SKM-1 (cell line): ENCODE measurements at regions not wholly inside any gene's neighbourhood (a gene's known extent, or its start where the extent isn't known, plus 50 kb on each side); places are given as distances from the start of the nearest gene placed in this dataset.

Source experiments
- DNase-seq: peaks from one replicate; lab custom pipeline; 2025; ENCODE audit not compliant: unreplicated experiment; lab: John Stamatoyannopoulos, UW

- no peak for DNase-seq
Measured at GRCh38 chrX:63884821-63885790, 100.1 kb upstream of the ARHGEF9 start.

- no peak for DNase-seq
Measured at GRCh38 chrX:63869506-63869905, 84.5 kb upstream of the ARHGEF9 start.

GRCh38 chrX:63855896-63856295 is 70.9 kb upstream of the ARHGEF9 start:
- no peak for DNase-seq

- no peak for DNase-seq
Measured at GRCh38 chrX:63835361-63835760, 50.3 kb upstream of the ARHGEF9 start.
